ENCODE measurements at regions not wholly inside any gene's neighbourhood (a gene's known extent, or its start where the extent isn't known, plus 50 kb on each side); places are given as distances from the start of the nearest gene placed in this dataset.

DNA sequence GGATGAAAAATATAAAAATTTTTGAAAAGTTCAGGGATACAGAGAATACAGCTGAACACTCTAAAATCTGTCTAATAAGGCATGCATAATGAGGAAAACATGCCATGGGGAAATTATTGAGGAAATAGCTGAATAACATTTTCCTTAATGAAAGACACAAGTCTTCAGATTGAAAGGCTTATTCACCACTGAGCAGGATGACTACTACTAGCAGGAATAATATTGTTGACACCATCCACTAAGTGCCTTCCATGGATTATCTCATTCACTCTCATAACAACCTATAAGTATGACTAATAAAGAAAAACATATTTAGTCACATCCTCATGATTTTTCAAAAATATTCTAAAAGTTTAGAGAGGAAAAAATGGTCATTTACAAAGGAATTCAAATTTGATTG lies 96.7 kb upstream of the FER start:
- DNase-seq (ENCODE audit: insufficient read length, low spot score) (no peak), FAIRE-seq (no peak)

- DNase-seq (ENCODE audit: insufficient read length, low spot score) (no peak), FAIRE-seq (no peak)
Observed at GRCh38 chr5:108649646-108650045, 98.1 kb upstream of the FER start.

GRCh38 chr5:108649106-108649505 lies 98.6 kb upstream of the FER start:
- DNase-seq (ENCODE audit: insufficient read length, low spot score) (no peak), FAIRE-seq (no peak)

DNA sequence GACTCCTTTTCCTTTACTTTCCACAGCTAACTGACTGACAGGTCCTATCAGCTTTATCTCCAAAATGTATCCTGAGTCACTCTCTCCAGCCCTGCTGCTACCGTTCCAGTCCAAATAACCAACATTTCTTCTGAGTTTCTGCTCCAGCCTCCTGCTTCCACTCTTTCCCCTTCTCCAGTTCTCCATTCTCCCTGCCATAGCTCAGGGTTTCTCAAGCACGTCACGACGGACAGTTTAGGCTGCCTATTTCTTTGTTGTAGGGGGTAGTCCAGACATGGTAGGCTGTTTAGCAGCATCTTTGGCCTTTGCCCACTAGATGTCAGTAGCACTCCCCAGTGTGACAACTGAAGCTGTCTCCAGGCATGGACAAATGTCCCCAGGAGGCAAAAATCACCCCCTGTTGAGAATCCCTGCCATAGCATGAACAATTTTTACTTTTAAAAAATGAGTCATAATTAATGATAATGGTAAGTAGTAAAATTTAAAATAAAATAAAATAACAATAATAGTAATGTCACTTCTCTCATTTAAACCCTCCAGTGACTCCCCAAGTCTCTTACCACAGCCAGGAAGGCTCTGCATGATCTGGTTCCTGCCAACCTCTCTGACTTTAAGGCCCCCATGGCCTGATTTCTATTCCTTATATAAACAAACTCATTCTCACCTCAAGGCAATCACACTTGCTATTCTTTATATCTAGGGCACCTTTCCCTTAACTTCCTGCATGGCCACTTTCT lies 105.4 kb upstream of the FER start:
- no peak for FAIRE-seq

GRCh38 chr5:108641596-108641995 lies 106.1 kb upstream of the FER start:
- DNase-seq (ENCODE audit: insufficient read length, low spot score) (no peak), FAIRE-seq (no peak)

More for the DNA sequence above, 105.4 kb upstream of the FER start:
- DNase-seq (ENCODE audit: insufficient read length, low spot score) = peak; percentile 76

DNA sequence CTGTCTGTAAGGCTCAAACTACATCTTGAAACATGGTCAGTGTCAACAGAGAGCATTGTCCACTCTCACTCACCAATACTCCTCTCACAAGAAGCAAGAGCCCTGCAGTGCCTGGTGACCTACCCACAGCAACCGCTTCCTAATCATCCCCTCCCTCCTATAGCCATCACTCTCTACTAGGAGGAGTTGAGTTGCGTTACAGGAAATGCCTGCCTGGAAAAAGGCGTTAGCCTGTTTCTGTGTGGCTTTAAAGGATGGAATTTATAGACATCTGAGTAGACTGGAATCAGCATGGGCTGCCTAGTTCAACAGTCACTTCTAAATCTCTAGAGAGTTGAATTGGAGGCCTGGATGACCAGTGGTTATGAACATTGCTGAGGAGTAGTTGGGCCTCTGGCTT lies 108.3 kb upstream of the FER start:
- no peak for DNase-seq (ENCODE audit: insufficient read length, low spot score)
- FAIRE-seq = no peak

DNA sequence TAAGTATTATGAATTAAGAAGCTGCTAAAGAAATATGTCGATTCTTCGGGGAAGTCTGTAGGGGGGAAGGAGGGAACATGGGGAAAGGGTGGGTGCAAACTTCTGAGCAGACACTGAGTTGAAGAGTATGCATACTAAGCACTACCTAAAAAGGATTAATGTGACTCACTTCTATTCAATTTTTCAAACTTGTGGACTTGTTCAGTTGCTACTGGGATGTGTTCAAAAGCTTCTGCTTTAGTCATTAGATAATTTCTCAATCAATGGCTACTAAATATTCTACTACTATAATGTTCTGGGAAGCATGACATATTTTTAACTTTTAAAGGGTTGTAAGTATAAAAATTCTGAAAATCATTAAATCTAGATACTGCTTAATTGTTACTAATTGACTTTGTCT lies 109.7 kb upstream of the FER start:
- no peak for DNase-seq (ENCODE audit: insufficient read length, low spot score)
- FAIRE-seq = no peak

GRCh38 chr5:108637134-108637533 lies 110.6 kb upstream of the FER start:
- no peak for DNase-seq (ENCODE audit: insufficient read length, low spot score)
- FAIRE-seq = no peak

DNA sequence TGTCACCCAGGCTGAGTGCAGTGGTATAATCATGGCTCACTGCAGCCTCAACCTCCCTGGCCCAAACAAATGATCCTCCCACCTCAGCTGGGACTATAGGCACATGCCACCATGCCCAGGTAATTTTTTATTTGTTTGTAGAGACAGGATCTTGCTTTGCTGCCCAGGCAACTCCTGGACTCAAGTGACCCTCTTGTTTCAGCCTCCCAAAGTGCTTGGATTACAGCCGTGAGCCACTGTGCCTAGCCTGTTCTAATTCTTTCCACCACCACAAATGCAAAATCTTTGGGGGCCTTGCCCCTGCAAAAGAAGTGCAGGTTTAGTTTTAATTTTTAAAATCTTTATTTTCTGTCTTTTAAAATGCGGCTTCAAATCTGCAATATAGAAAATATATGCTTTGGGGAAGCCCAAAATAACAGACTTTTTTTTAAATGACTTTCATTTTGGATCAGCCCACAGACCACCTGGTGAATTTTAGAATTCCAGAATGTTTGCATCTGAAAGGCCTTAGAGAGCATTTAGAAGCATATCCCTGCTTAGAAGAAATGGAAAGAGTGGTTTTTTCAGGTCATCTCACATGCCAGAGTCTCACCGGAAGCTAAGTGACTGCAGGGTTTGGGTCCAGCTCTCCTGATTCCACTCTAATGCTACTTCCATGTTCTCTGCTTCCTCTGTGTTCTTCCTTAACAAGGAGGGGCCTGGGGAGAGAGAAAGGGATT lies 111.4 kb upstream of the FER start:
- no peak for DNase-seq (ENCODE audit: insufficient read length, low spot score)
- no peak for FAIRE-seq

DNA sequence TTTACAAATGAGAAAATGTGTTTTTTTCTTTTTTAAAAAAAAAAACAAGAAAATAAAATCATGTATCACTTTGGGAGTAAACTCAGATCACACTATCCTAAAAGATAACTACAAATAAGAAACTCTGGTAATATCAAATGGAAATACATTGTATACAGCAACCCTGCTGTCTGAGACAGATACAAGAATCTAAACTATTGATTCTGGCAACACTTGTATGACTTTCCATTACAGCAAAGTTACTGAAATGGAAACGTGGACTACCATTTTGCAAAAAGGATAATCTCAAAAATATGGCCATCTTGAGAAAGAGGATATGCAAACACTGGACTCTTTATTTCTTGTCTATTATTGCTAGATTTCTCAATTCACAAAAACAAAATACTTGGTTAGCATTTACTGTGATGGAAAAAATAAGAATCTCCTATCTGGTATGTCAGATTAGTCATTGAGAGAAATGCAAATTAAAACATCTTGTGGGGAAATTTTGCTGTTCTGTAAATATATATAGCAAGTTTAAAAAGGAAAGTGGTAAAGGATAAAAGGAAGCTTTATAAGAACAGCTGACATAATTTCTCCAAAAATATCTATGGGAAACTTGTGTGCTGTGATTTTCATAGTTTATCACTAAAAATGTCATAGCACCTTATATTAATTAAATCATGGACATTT lies 112.9 kb upstream of the FER start:
- FAIRE-seq (no peak), DNase-seq (ENCODE audit: insufficient read length, low spot score) (no peak)

DNA sequence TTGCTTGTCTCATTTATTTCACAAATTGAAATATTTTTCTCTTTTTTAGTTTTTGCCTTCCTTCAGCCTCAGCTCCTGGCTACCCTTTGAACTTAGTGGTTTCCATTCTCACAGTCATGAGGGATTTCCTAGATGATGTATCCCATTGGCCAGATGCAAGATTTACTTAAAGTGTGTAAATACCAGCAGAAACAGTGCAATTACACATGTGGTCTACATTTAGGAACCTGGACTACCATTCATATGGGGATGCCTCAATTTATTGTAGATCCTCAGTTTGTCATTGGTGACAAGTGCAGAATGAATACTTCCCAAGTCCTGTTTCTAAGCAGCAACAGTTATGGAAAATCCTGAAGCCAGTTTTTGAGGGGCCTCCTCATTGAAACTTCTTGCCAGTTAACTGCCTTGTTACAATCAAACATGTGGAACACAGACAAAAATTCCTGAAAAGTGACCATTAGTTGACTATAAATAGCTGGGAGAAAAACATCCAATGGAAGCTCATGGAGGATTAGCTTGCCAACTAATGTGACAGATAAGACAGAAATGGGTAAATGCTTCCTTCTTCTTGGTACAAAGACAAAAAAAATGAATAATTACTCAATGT lies 113.6 kb upstream of the FER start:
- no peak for FAIRE-seq

GRCh38 chr5:108629779-108630528 lies 117.7 kb upstream of the FER start:
- FAIRE-seq = no peak
- DNase-seq (ENCODE audit: insufficient read length, low spot score) = no peak

More for the DNA sequence above, 113.6 kb upstream of the FER start:
- DNase-seq (ENCODE audit: insufficient read length, low spot score) = no peak

- FAIRE-seq = no peak
- DNase-seq (ENCODE audit: insufficient read length, low spot score) = no peak
Observed at GRCh38 chr5:108625654-108626053, 122.0 kb upstream of the FER start.

DNA sequence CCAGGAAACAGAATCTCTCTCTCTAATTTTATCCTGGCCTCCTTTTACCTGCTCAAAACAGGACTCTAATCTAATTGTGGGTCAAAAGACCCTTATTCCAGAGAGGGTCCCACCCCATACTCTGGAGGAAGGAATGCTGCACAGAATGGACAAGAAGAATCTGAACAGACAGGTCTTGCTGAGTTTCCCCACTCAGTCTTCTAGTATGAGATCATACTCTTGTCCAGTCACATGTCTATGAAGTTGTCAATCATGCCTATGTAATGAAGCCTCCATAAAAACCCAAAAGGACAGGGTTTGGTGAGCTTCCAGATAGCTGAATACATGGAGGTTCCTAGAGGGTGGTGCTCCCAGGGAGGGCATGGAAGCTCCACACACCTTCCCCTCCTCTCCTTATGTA lies 123.9 kb upstream of the FER start:
- FAIRE-seq = no peak
- DNase-seq (ENCODE audit: insufficient read length, low spot score) = no peak

DNA sequence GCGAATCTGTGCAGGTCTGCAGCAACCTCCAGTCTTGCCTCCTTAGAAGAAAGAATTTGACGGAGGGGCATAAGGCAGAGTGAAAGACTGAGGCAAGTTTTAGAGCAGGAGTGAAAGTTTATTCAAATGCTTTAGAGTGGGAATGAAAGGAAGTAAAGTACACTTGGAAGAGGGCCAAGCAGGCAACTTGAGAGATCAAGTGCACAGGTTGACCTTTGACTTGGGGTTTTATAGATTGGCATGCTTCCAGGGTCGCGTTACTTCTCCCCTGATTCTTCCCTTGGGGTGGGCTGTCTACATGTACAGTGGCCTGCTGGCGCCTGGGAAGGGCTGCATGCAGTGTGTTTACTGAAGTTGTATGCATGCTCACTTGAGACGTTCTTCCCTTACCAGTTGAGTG lies 127.2 kb upstream of the FER start:
- no peak for FAIRE-seq
- DNase-seq (ENCODE audit: insufficient read length, low spot score) = no peak

DNA sequence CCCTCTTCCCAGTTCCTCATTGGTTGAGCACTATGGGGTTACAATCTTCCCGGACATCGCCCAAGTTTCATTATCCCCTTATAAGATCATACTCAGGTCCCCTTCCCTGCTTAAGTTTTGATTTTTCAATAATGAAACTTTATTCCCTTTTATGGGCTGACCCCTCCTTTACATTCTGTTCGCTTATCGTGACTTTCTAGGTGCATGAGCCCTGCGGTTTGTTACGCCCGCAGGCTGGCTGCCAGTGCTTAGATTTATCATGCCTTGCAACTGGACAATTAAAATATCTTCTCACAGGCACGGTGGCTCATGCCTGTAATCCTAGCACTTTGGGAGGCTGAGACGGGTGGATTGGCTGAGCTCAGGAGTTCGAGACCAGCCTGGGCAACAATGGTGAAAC lies 127.9 kb upstream of the FER start:
- DNase-seq (ENCODE audit: insufficient read length, low spot score) = no peak
- FAIRE-seq = no peak

DNA sequence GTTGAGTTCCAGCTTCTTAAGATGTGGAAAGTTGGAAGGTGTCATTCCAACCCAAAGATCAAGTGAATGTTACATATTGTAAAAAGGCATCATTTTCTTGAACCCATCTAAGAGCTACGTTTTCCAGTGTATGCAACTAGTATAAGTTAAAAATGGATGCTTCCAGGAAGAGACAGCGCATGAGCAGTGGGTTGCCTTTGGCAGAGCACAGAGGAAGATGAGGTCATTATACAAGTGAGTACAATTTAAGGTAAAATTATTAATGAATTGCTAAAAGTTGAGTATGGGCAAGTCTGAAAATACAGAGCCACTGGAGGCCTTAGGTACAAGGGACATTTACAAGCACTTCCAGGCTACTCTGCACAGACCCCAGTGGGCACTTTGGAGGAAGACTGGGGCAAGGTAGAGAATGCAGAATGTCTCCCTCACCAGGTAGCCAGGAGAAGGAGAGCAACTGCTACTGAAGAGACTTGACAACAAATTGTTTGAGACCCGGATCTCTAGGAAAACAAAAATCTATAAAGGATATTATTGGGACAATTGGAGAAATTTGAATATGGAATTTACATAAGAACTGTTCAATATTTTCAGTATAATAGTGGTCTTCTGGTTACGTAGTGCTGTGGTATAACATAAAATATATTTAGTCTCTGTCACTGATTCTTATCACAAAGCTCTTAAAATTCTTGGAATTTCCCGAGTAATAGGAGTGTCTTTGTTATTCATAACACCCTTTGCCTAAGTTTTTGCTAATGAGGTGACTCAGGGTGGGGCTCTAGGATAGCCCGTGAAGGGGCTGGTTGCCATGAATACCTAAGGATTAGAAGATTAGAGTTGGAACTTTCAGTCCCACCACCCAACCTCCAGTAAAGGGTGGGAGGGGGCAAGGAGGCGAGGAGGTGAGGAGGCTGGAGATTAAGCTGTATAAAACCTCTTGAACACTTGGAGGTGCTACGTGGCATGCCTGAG lies 129.9 kb upstream of the FER start:
- FAIRE-seq (no peak), DNase-seq (ENCODE audit: insufficient read length, low spot score) (no peak)

DNA sequence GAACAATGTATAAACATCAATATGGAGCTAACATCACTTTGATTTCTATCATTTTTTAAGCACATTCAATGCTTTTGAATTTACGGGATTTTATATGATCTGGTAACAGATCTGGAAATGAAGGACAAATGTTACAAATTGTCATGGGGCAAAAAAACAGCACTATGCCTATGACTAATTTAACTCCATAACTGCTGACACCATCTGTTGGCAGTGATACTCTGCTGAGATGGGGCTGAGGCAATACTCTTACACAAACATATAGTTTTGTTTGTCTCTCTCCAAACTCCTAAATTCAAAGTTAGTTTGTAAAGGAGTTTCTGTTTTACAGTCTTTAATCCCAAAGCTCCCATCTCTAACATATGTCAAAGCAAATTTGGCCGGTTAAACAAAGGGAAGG lies 132.5 kb upstream of the FER start:
- FAIRE-seq (no peak), DNase-seq (ENCODE audit: insufficient read length, low spot score) (no peak)

- FAIRE-seq (no peak), DNase-seq (ENCODE audit: insufficient read length, low spot score) (no peak)
Observed at GRCh38 chr5:108607421-108607820, 140.3 kb upstream of the FER start.

DNA sequence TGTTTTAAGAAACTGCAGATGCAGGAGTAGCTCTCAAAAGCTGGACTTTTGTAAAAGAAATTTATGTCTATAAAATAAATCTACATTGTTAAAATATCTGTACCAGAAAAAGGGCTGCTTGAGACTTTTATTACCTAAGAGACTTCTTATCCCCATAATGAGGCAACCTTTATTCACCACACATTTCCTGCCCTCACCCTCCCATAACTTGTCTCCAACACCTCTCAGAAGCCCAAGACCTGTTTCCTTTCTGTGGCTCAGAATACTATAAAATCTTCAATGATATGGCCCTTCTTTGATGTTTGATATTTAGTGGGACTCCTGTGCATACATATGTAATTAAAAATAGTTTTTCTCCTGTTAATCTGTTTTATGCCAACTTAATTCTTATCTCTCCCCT lies 141.5 kb upstream of the FER start:
- no peak for DNase-seq (ENCODE audit: insufficient read length, low spot score)
- FAIRE-seq = no peak

Data from HTR-8/SVneo (cell line).